OCI-LY7 (cell line): ENCODE measurements at regions not wholly inside any gene's neighbourhood (a gene's known extent, or its start where the extent isn't known, plus 50 kb on each side); places are given as distances from the start of the nearest gene placed in this dataset.
A peak's percentile ranks its signal among the peaks of the same experiment; 100 is the strongest.

Experiments used
- BruUV-seq: library from RNA; stranded (reverse); fragments of 400-500 nt; replicated peaks from 2 replicates; lab custom pipeline; 2021; lab: Mats Ljungman, UMichigan
- CTCF ChIA-PET: fragments of 300-600 bp; sonication (Branson Sonifier 250); formaldehyde crosslinking; loops from one replicate; lab custom pipeline; 2022; ENCODE audit warnings: antibody characterized with exemption; ENCODE audit not compliant: unreplicated experiment; lab: Charles Lee
- POLR2A ChIA-PET: fragments of 300-600 bp; sonication (Branson Sonifier 250); formaldehyde crosslinking; loops from one replicate; lab custom pipeline; 2022; ENCODE audit warnings: antibody characterized with exemption; lab: Charles Lee
- DNase-seq: peaks from one replicate; pipeline ENCODE4 v3.0.0-alpha.2; 2015; ENCODE audit warnings: low spot score
- H2AFZ ChIP-seq: fragments of 200-600 bp; sonication (generic), shearing (Covaris generic); 2 replicates; pipeline ENCODE4 v1.6.1; 2014; ENCODE audit warnings: mild to moderate bottlenecking, antibody characterized with exemption, low read length, moderate library complexity
- H3K27ac ChIP-seq: fragments of 200-600 bp; sonication (generic); 2 replicates; pipeline ENCODE4 v1.5.1; 2014; ENCODE audit warnings: mixed run types, low read depth, mild to moderate bottlenecking, moderate library complexity, low read length, inconsistent platforms; ENCODE audit not compliant: poor library complexity, severe bottlenecking
- H3K36me3 ChIP-seq: fragments of 200-600 bp; sonication (generic); 2 replicates; pipeline ENCODE4 v1.6.1; 2014; ENCODE audit warnings: mild to moderate bottlenecking, antibody characterized with exemption, low read length, moderate library complexity, mixed read lengths; ENCODE audit not compliant: insufficient read depth
- H3K4me1 ChIP-seq: fragments of 200-600 bp; sonication (generic); 2 replicates; pipeline ENCODE4 v1.5.1; 2014; ENCODE audit warnings: mild to moderate bottlenecking, low read length; ENCODE audit not compliant: insufficient read depth, poor library complexity, severe bottlenecking
- H3K4me2 ChIP-seq: fragments of 200-600 bp; sonication (generic); 2 replicates; pipeline ENCODE4 v1.6.1; 2014; ENCODE audit warnings: mild to moderate bottlenecking, low read length
- H3K4me3 ChIP-seq: fragments of 200-600 bp; sonication (generic); 2 replicates; pipeline ENCODE4 v1.5.1; 2014; ENCODE audit warnings: mild to moderate bottlenecking, low read depth, low read length; ENCODE audit not compliant: poor library complexity, severe bottlenecking
- H3K79me2 ChIP-seq: fragments of 200-600 bp; sonication (generic); 2 replicates; pipeline ENCODE4 v1.6.1; 2016; ENCODE audit warnings: low read depth, mild to moderate bottlenecking, low read length, moderate library complexity, mixed read lengths; ENCODE audit not compliant: insufficient read depth
- H3K9me2 ChIP-seq: fragments of 200-600 bp; sonication (generic); 2 replicates; pipeline ENCODE4 v1.6.1; 2016; ENCODE audit warnings: mild to moderate bottlenecking, low read length, mixed read lengths; ENCODE audit not compliant: insufficient read depth
- H3K9me3 ChIP-seq: fragments of 200-600 bp; sonication (generic); 2 replicates; pipeline ENCODE4 v1.6.1; 2014; ENCODE audit warnings: mild to moderate bottlenecking, mixed run types, low read length, mixed read lengths
- H4K20me1 ChIP-seq: fragments of 200-600 bp; sonication (generic); 2 replicates; pipeline ENCODE4 v1.6.1; 2014; ENCODE audit warnings: mild to moderate bottlenecking, antibody characterized with exemption, low read length, moderate library complexity, mixed read lengths; ENCODE audit not compliant: insufficient read depth
- CTCF ChIP-seq: fragments of 200-600 bp; sonication (generic); conservative IDR thresholded peaks from 2 replicates; pipeline ENCODE4 v1.5.1; 2014; ENCODE audit warnings: mild to moderate bottlenecking, antibody characterized with exemption, low read length, moderate library complexity, mixed read lengths
- EZH2phosphoT487 ChIP-seq: fragments of 200-600 bp; sonication (generic); IDR thresholded peaks from 2 replicates; pipeline ENCODE4 v1.6.1; 2018; ENCODE audit warnings: low read depth, borderline replicate concordance, mild to moderate bottlenecking, mixed run types, antibody characterized with exemption, low read length, moderate library complexity, mixed read lengths
- intact Hi-C: fragments of 100-400 bp; cut with micrococcal nuclease; formaldehyde crosslinking; loops from one replicate; pipeline ENCODE4 v1.10.0; 2022; ENCODE audit not compliant: unreplicated experiment

- Histone ChIP-seq H3K27ac (no peak overlapping the region), H3K4me1 (peaks cover 26% of the 10 kb centered on the region), H3K9me2 (no peaks in the 10 kb centered on the region), H3K79me2 (no peaks in the 10 kb centered on the region), H2AFZ (no peak overlapping the region), H3K36me3 (no peaks in the 10 kb centered on the region), H4K20me1 (no peaks in the 10 kb centered on the region), H3K9me3 (no peaks in the 10 kb centered on the region), H3K4me2 (no peak overlapping the region), H3K4me3 (no peak overlapping the region)
- BruUV-seq: no TSS peak
- no peak for DNase-seq
- TF ChIP-seq CTCF (no peak), EZH2phosphoT487 (no peak)
- ChIA-PET POLR2A (interaction anchor here (0.8 to 1.0 kb wide), 2 partner anchors 30 to 39 kb away, joined by 3 read pairs; no protein-coding TSS in a partner anchor), CTCF (no interaction called here)
- intact Hi-C loops: no loop called here
These were observed 124.3 kb upstream of the TOP3B start for GRCh38 chr22:22106855-22107254.

- Histone ChIP-seq H3K9me3 (no peaks in the 10 kb centered on the region), H4K20me1 (no peaks in the 10 kb centered on the region), H3K36me3 (no peaks in the 10 kb centered on the region), H3K27ac (no peak overlapping the region), H3K79me2 (no peaks in the 10 kb centered on the region), H3K4me2 (no peak overlapping the region), H3K4me1 (peaks cover 16% of the 10 kb centered on the region), H2AFZ (no peak overlapping the region), H3K4me3 (no peak overlapping the region), H3K9me2 (no peaks in the 10 kb centered on the region)
- ChIA-PET POLR2A (no interaction called here), CTCF (no interaction called here)
- TF ChIP-seq CTCF: no peak
- TF ChIP-seq EZH2phosphoT487: no peak
- BruUV-seq: no TSS peak
- DNase-seq: no peak
- intact Hi-C loops: no loop called here
These were observed 122.8 kb upstream of the TOP3B start for GRCh38 chr22:22105364-22105763.

GRCh38 chr22:22103078-22103875 lies 120.7 kb upstream of the TOP3B start:
- no peak overlapping the region for H3K4me3 ChIP-seq
- H3K4me1 ChIP-seq: peaks cover 26% of the 10 kb centered on the region
- ChIA-PET POLR2A (interaction anchor here (0.6 kb wide), 1 partner anchor 1232 kb away, joined by 3 read pairs; no protein-coding TSS in a partner anchor), CTCF (no interaction called here)
- TF ChIP-seq EZH2phosphoT487 (no peak), CTCF (peak; percentile 69)
- intact Hi-C loops: no loop called here
- H3K79me2 ChIP-seq: no peaks in the 10 kb centered on the region
- H3K9me2 ChIP-seq: no peaks in the 10 kb centered on the region
- no peak overlapping the region for H2AFZ ChIP-seq
- no peak overlapping the region for H3K27ac ChIP-seq
- no TSS peak for BruUV-seq
- peaks cover under 1% of the 10 kb centered on the region; the same call in 1 of the 2 replicates for H3K9me3 ChIP-seq
- H4K20me1 ChIP-seq: no peaks in the 10 kb centered on the region
- H3K4me2 ChIP-seq: no peak overlapping the region
- no peaks in the 10 kb centered on the region for H3K36me3 ChIP-seq
- DNase-seq: peak; percentile 42
